Neural progenitor cell (in vitro differentiated cells): ENCODE measurements at regions not wholly inside any gene's neighbourhood (a gene's known extent, or its start where the extent isn't known, plus 50 kb on each side); places are given as distances from the start of the nearest gene placed in this dataset.

ENCODE experiments used
- DNase-seq: peaks from one replicate; pipeline ENCODE4 v3.0.0-alpha.2; 2016; ENCODE audit warnings: low spot score
- H2AFZ ChIP-seq: fragments of 200-600 bp; sonication (generic); replicated peaks from 2 replicates; pipeline ENCODE4 v1.6.1; 2016; ENCODE audit warnings: antibody characterized with exemption
- H3F3A ChIP-seq: fragments of 200-600 bp; sonication (generic); 2 replicates; pipeline ENCODE4 v1.6.1; 2016; ENCODE audit warnings: antibody characterized with exemption, low read depth
- H3K27ac ChIP-seq: fragments of 200-600 bp; sonication (generic); 2 replicates; pipeline ENCODE4 v1.5.1; 2016; ENCODE audit warnings: mild to moderate bottlenecking
- H3K27me3 ChIP-seq: fragments of 200-600 bp; sonication (generic); 2 replicates; pipeline ENCODE4 v1.6.1; 2016; ENCODE audit warnings: mild to moderate bottlenecking, moderate library complexity
- H3K36me3 ChIP-seq: fragments of 200-600 bp; sonication (generic); 2 replicates; pipeline ENCODE4 v1.5.1; 2016
- H3K4me1 ChIP-seq: fragments of 200-600 bp; sonication (generic); 2 replicates; pipeline ENCODE4 v1.6.1; 2016; ENCODE audit warnings: mixed run types
- H3K4me2 ChIP-seq: fragments of 200-600 bp; sonication (generic); 2 replicates; pipeline ENCODE4 v1.6.1; 2016
- H3K4me3 ChIP-seq: fragments of 200-600 bp; sonication (generic); 2 replicates; pipeline ENCODE4 v1.5.1; 2016
- H3K79me2 ChIP-seq: fragments of 200-600 bp; sonication (generic); 2 replicates; pipeline ENCODE4 v1.6.1; 2016; ENCODE audit warnings: low read depth
- H3K9ac ChIP-seq: fragments of 200-600 bp; sonication (generic); 2 replicates; pipeline ENCODE4 v1.6.1; 2016
- H3K9me3 ChIP-seq: fragments of 200-600 bp; sonication (generic); 2 replicates; pipeline ENCODE4 v1.5.1; 2016; ENCODE audit warnings: low read depth
- H4K20me1 ChIP-seq: fragments of 200-600 bp; sonication (generic); 2 replicates; pipeline ENCODE4 v1.6.1; 2016; ENCODE audit warnings: low read depth
- H3K27ac Mint-ChIP-seq: 3 replicates; pipeline ENCODE4 v1.8.0; 2021; ENCODE audit warnings: mixed read lengths
- H3K27me3 Mint-ChIP-seq: 2 replicates; pipeline ENCODE4 v1.8.0; 2022; ENCODE audit warnings: low read depth, mild to moderate bottlenecking, inconsistent platforms, moderate library complexity, mixed read lengths; ENCODE audit not compliant: insufficient read depth
- H3K36me3 Mint-ChIP-seq: 3 replicates; pipeline ENCODE4 v1.8.0; 2021; ENCODE audit warnings: mixed read lengths
- H3K4me1 Mint-ChIP-seq: 3 replicates; pipeline ENCODE4 v1.8.0; 2021; ENCODE audit warnings: mixed read lengths
- H3K4me3 Mint-ChIP-seq: 3 replicates; pipeline ENCODE4 v1.8.0; 2021; ENCODE audit warnings: mild to moderate bottlenecking, moderate library complexity, mixed read lengths
- H3K9me3 Mint-ChIP-seq: 3 replicates; pipeline ENCODE4 v1.8.0; 2020; ENCODE audit warnings: mixed read lengths
- EZH2 ChIP-seq: fragments of 200-600 bp; sonication (generic); IDR thresholded peaks from 2 replicates; pipeline ENCODE4 v1.6.1; 2017; ENCODE audit warnings: antibody characterized with exemption, mild to moderate bottlenecking, moderate library complexity
- EZH2phosphoT487 ChIP-seq: fragments of 200-600 bp; sonication (generic); IDR thresholded peaks from 2 replicates; pipeline ENCODE4 v1.6.1; 2017; ENCODE audit warnings: antibody characterized with exemption
- TF ChIP-seq, protein P1 (sequence below): fragments of 200-600 bp; sonication (generic); IDR thresholded peaks from 2 replicates; pipeline ENCODE4 v1.5.1; 2017; ENCODE audit warnings: antibody characterized with exemption, mild to moderate bottlenecking

DNA sequence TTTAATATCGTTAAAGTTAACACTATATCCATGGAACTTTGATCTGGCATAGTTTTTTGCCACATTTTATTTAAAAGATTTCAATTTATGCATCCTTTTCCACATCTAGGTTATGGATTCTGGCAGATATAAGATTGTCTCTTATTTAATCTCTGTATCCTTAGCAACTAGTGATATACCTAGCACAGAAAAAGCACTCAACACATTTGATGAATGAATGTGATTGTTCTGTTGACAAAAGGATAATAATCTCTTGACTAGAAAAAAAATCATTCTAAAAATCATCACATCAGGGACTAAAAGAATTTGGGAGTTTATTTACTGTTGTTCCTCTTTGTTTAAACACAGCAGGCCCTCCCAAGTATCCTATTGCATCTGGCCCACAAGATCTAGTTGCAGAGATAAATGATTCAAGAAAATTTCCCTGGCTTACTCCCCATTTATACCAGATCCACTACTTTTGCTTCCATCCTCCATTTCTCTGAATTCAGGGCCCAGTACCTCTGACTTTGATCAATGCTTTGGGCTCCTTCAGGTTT, 84.0 kb upstream of the C1GALT1 start:
- Mint-ChIP-seq H3K9me3 (no peaks in the 10 kb centered on the region), H3K4me3 (no peak overlapping the region), H3K27me3 (peaks cover 5% of the 10 kb centered on the region), H3K27ac (no peak overlapping the region), H3K4me1 (peaks cover 30% of the 10 kb centered on the region), H3K36me3 (no peaks in the 10 kb centered on the region)
- peaks cover 30% of the 10 kb centered on the region for H3K4me1 ChIP-seq
- peaks cover 14% of the 10 kb centered on the region for H3F3A ChIP-seq
- no peaks in the 10 kb centered on the region for H3K9me3 ChIP-seq
- no peak overlapping the region for H3K4me3 ChIP-seq
- no peak for DNase-seq
- H3K9ac ChIP-seq, result no peak overlapping the region
- H3K79me2 ChIP-seq, result no peaks in the 10 kb centered on the region
- no peak overlapping the region for H3K4me2 ChIP-seq
- H3K27me3 ChIP-seq, result no peaks in the 10 kb centered on the region
- H3K27ac ChIP-seq, result no peak overlapping the region
- TF ChIP-seq EZH2 (no peak), EZH2phosphoT487 (no peak)
- TF ChIP-seq, protein P1, sequence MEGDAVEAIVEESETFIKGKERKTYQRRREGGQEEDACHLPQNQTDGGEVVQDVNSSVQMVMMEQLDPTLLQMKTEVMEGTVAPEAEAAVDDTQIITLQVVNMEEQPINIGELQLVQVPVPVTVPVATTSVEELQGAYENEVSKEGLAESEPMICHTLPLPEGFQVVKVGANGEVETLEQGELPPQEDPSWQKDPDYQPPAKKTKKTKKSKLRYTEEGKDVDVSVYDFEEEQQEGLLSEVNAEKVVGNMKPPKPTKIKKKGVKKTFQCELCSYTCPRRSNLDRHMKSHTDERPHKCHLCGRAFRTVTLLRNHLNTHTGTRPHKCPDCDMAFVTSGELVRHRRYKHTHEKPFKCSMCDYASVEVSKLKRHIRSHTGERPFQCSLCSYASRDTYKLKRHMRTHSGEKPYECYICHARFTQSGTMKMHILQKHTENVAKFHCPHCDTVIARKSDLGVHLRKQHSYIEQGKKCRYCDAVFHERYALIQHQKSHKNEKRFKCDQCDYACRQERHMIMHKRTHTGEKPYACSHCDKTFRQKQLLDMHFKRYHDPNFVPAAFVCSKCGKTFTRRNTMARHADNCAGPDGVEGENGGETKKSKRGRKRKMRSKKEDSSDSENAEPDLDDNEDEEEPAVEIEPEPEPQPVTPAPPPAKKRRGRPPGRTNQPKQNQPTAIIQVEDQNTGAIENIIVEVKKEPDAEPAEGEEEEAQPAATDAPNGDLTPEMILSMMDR, result no peak
- no peak overlapping the region for H2AFZ ChIP-seq
- H3K36me3 ChIP-seq, result no peaks in the 10 kb centered on the region
- no peaks in the 10 kb centered on the region for H4K20me1 ChIP-seq

DNA sequence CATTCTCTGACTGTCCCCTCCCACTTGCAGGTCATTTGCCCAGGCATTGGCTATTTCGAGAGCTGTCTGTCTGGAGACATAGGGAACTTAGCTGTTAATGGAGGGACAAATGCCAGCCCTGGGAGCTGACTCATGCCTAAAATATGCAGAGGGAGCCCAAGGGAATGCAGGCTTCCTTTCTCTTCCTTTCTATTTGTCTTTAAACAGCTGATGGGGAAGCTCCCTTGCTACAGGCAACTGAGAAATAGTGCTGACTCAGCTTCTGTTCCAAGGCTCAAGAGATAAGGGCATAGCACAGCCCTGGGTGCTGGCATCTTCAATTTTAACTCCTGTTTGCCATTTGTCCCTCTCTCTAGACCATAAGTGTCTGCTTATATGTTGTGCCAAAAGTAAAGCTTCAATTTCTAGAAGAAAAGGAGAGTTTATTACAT, 82.7 kb upstream of the C1GALT1 start:
- Mint-ChIP-seq H3K4me3 (no peak overlapping the region), H3K9me3 (no peaks in the 10 kb centered on the region), H3K27me3 (peaks cover 5% of the 10 kb centered on the region), H3K27ac (no peak overlapping the region), H3K4me1 (peaks cover 30% of the 10 kb centered on the region), H3K36me3 (no peaks in the 10 kb centered on the region)
- H3K9ac ChIP-seq, result no peak overlapping the region
- peak overlapping the region; percentile 64 for H3K4me2 ChIP-seq
- DNase-seq, result peak; percentile 86
- no peaks in the 10 kb centered on the region for H3K79me2 ChIP-seq
- no peaks in the 10 kb centered on the region for H3K27me3 ChIP-seq
- H3K9me3 ChIP-seq, result no peaks in the 10 kb centered on the region
- H3K4me1 ChIP-seq, result peaks cover 30% of the 10 kb centered on the region
- TF ChIP-seq EZH2, result no peak
- TF ChIP-seq, protein P1, result no peak
- no peak for TF ChIP-seq EZH2phosphoT487
- no peak overlapping the region for H3K4me3 ChIP-seq
- peak overlapping the region; percentile 35 for H2AFZ ChIP-seq
- no peaks in the 10 kb centered on the region for H3K36me3 ChIP-seq
- no peaks in the 10 kb centered on the region for H4K20me1 ChIP-seq
- H3F3A ChIP-seq, result peaks cover 14% of the 10 kb centered on the region
- peak overlapping the region; percentile 35 for H3K27ac ChIP-seq

GRCh38 chr7:7100432-7100849, 81.9 kb upstream of the C1GALT1 start:
- no peaks in the 10 kb centered on the region for H3K36me3 ChIP-seq
- TF ChIP-seq EZH2 (no peak), EZH2phosphoT487 (no peak)
- TF ChIP-seq, protein P1, result no peak
- H3K27me3 ChIP-seq, result no peaks in the 10 kb centered on the region
- peaks cover 5% of the 10 kb centered on the region for H3K27me3 Mint-ChIP-seq
- H3K4me2 ChIP-seq, result peak overlapping the region; percentile 64
- peak; percentile 68 for DNase-seq
- H3K9me3 Mint-ChIP-seq, result no peaks in the 10 kb centered on the region
- no peak overlapping the region for H3K9ac ChIP-seq
- no peak overlapping the region for H3K4me3 ChIP-seq
- H3K4me1 ChIP-seq, result peaks cover 30% of the 10 kb centered on the region
- no peaks in the 10 kb centered on the region for H3K36me3 Mint-ChIP-seq
- H4K20me1 ChIP-seq, result no peaks in the 10 kb centered on the region
- peaks cover 30% of the 10 kb centered on the region for H3K4me1 Mint-ChIP-seq
- H3K9me3 ChIP-seq, result no peaks in the 10 kb centered on the region
- peak overlapping the region; percentile 35 for H3K27ac ChIP-seq
- peak overlapping the region; percentile 88 for H3K27ac Mint-ChIP-seq
- no peaks in the 10 kb centered on the region for H3K79me2 ChIP-seq
- H2AFZ ChIP-seq, result peak overlapping the region; percentile 35
- peaks cover 14% of the 10 kb centered on the region for H3F3A ChIP-seq
- peak overlapping the region; percentile 54 for H3K4me3 Mint-ChIP-seq
